ENCODE measurements at regions not wholly inside any gene's neighbourhood (a gene's known extent, or its start where the extent isn't known, plus 50 kb on each side); places are given as distances from the start of the nearest gene placed in this dataset.

GRCh38 chr2:217418544-217418943 is 558.7 kb upstream of the TNP1 start:
- Histone ChIP-seq H3K4me3 (ENCODE audit: low read depth, low read length) (no peak overlapping the region), H3K27me3 (ENCODE audit: control insufficient read depth, insufficient read depth, low read length) (no peaks in the 10 kb centered on the region), H3K36me3 (ENCODE audit: control insufficient read depth, insufficient read depth, low read length) (no peaks in the 10 kb centered on the region)
- DNase-seq (ENCODE audit: low read depth): no peak
- TF ChIP-seq CTCF (IDR thresholded peaks at IDR 0.05; ENCODE audit: insufficient read depth, low read length, poor library complexity, severe bottlenecking): no peak

- no peak for TF ChIP-seq CTCF (IDR thresholded peaks at IDR 0.05; ENCODE audit: insufficient read depth, low read length, poor library complexity, severe bottlenecking)
- H3K27me3 ChIP-seq (ENCODE audit: control insufficient read depth, insufficient read depth, low read length): no peaks in the 10 kb centered on the region
- H3K36me3 ChIP-seq (ENCODE audit: control insufficient read depth, insufficient read depth, low read length): no peaks in the 10 kb centered on the region
- DNase-seq (ENCODE audit: low read depth): no peak
- no peak overlapping the region for H3K4me3 ChIP-seq (ENCODE audit: low read depth, low read length)
Observed at GRCh38 chr2:217418090-217418489, 558.2 kb upstream of the TNP1 start.

- Histone ChIP-seq H3K4me3 (ENCODE audit: low read depth, low read length) (no peak overlapping the region), H3K36me3 (ENCODE audit: control insufficient read depth, insufficient read depth, low read length) (no peaks in the 10 kb centered on the region), H3K27me3 (ENCODE audit: control insufficient read depth, insufficient read depth, low read length) (no peaks in the 10 kb centered on the region)
- no peak for DNase-seq (ENCODE audit: low read depth)
- TF ChIP-seq CTCF (IDR thresholded peaks at IDR 0.05; ENCODE audit: insufficient read depth, low read length, poor library complexity, severe bottlenecking): no peak
Observed at GRCh38 chr2:217417536-217417935, 557.7 kb upstream of the TNP1 start.

GRCh38 chr2:217415316-217415715 is 555.5 kb upstream of the TNP1 start:
- TF ChIP-seq CTCF (IDR thresholded peaks at IDR 0.05; ENCODE audit: insufficient read depth, low read length, poor library complexity, severe bottlenecking): no peak
- no peaks in the 10 kb centered on the region for H3K27me3 ChIP-seq (ENCODE audit: control insufficient read depth, insufficient read depth, low read length)
- H3K36me3 ChIP-seq (ENCODE audit: control insufficient read depth, insufficient read depth, low read length): no peaks in the 10 kb centered on the region
- no peak overlapping the region for H3K4me3 ChIP-seq (ENCODE audit: low read depth, low read length)
- no peak for DNase-seq (ENCODE audit: low read depth)

- no peaks in the 10 kb centered on the region for H3K27me3 ChIP-seq (ENCODE audit: control insufficient read depth, insufficient read depth, low read length)
- no peak for TF ChIP-seq CTCF (IDR thresholded peaks at IDR 0.05; ENCODE audit: insufficient read depth, low read length, poor library complexity, severe bottlenecking)
- no peak overlapping the region for H3K4me3 ChIP-seq (ENCODE audit: low read depth, low read length)
- H3K36me3 ChIP-seq (ENCODE audit: control insufficient read depth, insufficient read depth, low read length): no peaks in the 10 kb centered on the region
- DNase-seq (ENCODE audit: low read depth): no peak
Observed at GRCh38 chr2:217414429-217414828, 554.6 kb upstream of the TNP1 start.

- H3K4me3 ChIP-seq (ENCODE audit: low read depth, low read length): no peak overlapping the region
- no peaks in the 10 kb centered on the region for H3K36me3 ChIP-seq (ENCODE audit: control insufficient read depth, insufficient read depth, low read length)
- H3K27me3 ChIP-seq (ENCODE audit: control insufficient read depth, insufficient read depth, low read length): no peaks in the 10 kb centered on the region
- DNase-seq (ENCODE audit: low read depth): no peak
- no peak for TF ChIP-seq CTCF (IDR thresholded peaks at IDR 0.05; ENCODE audit: insufficient read depth, low read length, poor library complexity, severe bottlenecking)
Observed at GRCh38 chr2:217413193-217413592, 553.3 kb upstream of the TNP1 start.
